ENCODE measurements at regions not wholly inside any gene's neighbourhood (a gene's known extent, or its start where the extent isn't known, plus 50 kb on each side); places are given as distances from the start of the nearest gene placed in this dataset.

DNA sequence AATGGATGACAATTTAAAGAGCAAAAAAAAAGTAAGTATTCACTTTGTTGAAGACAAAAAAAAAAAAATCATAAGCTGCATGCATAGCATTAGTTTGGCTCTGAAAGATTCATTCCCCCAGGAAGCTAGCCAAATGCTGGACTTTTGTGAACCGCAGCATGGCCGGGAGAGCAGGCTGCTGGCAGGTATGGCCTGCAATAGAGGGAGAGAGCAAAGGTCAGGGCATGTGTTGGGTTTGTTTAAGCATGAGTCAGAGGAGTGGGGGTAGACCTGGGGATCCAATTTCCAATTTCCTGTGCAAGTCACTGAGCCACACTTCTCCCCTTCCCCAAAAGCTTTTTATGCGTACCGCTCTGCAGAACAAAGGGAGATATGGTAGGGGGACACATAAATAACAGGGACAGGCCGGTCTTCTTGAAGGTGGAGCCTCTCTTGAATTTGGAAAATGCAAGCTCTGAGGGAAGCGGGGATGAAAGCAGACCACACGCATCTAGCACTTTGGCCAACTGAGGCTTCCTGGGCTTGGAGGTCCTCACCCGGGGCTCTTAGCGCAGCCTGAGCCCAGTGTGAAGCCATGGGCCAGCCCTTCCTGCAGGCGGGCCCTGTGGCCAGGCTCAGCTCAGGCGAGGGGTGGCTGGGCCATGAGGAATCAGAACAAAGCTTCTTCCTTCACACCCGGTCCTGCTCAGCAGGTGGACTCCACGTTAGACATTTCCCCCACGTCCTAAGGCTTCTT, 171.1 kb downstream of the TOMM20 start (continued):
- TF ChIP-seq, protein P1, sequence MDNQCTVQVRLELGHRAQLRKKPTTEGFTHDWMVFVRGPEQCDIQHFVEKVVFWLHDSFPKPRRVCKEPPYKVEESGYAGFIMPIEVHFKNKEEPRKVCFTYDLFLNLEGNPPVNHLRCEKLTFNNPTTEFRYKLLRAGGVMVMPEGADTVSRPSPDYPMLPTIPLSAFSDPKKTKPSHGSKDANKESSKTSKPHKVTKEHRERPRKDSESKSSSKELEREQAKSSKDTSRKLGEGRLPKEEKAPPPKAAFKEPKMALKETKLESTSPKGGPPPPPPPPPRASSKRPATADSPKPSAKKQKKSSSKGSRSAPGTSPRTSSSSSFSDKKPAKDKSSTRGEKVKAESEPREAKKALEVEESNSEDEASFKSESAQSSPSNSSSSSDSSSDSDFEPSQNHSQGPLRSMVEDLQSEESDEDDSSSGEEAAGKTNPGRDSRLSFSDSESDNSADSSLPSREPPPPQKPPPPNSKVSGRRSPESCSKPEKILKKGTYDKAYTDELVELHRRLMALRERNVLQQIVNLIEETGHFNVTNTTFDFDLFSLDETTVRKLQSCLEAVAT (IDR thresholded peaks at IDR 0.05) = peak in 1 of 2 experiments; percentile 75; a peak in 1 of 4 replicates
- TF ChIP-seq DLX4 (CRISPR knock-in tag; IDR thresholded peaks at IDR 0.05) (no peak), SUPT5H (IDR thresholded peaks at IDR 0.05) (no peak), NUFIP1 (IDR thresholded peaks at IDR 0.05; ENCODE audit: partially characterized antibody) (peak; percentile 69), MAX (CRISPR knock-in tag; IDR thresholded peaks at IDR 0.05) (peak; percentile 71), ZNF174 (CRISPR knock-in tag; IDR thresholded peaks at IDR 0.05) (no peak), SMARCB1 (IDR thresholded peaks at IDR 0.05; ENCODE audit: insufficient read length, low read depth) (peak; percentile 48), RCOR1 (IDR thresholded peaks at IDR 0.05; ENCODE audit: borderline replicate concordance in 1 of 2, low read depth in 2 of 2, low read length in 2 of 2) (peak; percentile 63 to 92; a peak in 3 of 4 replicates), JUND (IDR thresholded peaks at IDR 0.05; ENCODE audit: borderline replicate concordance, low read depth, low read length) (peak; percentile 99), JUND (tag; IDR thresholded peaks at IDR 0.05; ENCODE audit: borderline replicate concordance, low read depth, low read length) (peak; percentile 98; the same call in 2 of the 3 replicates), ZNF511 (CRISPR knock-in tag; IDR thresholded peaks at IDR 0.05) (peak; percentile 61; the same call in 1 of the 2 replicates), DACH1 (IDR thresholded peaks at IDR 0.05; ENCODE audit: partially characterized antibody) (no peak), TOE1 (IDR thresholded peaks at IDR 0.05; ENCODE audit: borderline replicate concordance) (0 out of 2 replicates have a peak, but pooled peaks have one; percentile 12), TOE1 (CRISPR knock-in tag; IDR thresholded peaks at IDR 0.05; ENCODE audit: borderline replicate concordance, low read depth) (no peak), DPF2 (IDR thresholded peaks at IDR 0.05) (peak; percentile 96), SMARCE1 (IDR thresholded peaks at IDR 0.05) (peak; percentile 96), XRCC5 (IDR thresholded peaks at IDR 0.05; ENCODE audit: low read depth, low read length) (0 out of 2 replicates have a peak, but pooled peaks have one; percentile 57), SMARCA4 (IDR thresholded peaks at IDR 0.05) (peak; percentile 95)
- TF ChIP-seq, protein P2, sequence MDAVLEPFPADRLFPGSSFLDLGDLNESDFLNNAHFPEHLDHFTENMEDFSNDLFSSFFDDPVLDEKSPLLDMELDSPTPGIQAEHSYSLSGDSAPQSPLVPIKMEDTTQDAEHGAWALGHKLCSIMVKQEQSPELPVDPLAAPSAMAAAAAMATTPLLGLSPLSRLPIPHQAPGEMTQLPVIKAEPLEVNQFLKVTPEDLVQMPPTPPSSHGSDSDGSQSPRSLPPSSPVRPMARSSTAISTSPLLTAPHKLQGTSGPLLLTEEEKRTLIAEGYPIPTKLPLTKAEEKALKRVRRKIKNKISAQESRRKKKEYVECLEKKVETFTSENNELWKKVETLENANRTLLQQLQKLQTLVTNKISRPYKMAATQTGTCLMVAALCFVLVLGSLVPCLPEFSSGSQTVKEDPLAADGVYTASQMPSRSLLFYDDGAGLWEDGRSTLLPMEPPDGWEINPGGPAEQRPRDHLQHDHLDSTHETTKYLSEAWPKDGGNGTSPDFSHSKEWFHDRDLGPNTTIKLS (IDR thresholded peaks at IDR 0.05; ENCODE audit: borderline replicate concordance, low read depth) = no peak; the same call in none of the 2 replicates
- TF ChIP-seq, protein P3, sequence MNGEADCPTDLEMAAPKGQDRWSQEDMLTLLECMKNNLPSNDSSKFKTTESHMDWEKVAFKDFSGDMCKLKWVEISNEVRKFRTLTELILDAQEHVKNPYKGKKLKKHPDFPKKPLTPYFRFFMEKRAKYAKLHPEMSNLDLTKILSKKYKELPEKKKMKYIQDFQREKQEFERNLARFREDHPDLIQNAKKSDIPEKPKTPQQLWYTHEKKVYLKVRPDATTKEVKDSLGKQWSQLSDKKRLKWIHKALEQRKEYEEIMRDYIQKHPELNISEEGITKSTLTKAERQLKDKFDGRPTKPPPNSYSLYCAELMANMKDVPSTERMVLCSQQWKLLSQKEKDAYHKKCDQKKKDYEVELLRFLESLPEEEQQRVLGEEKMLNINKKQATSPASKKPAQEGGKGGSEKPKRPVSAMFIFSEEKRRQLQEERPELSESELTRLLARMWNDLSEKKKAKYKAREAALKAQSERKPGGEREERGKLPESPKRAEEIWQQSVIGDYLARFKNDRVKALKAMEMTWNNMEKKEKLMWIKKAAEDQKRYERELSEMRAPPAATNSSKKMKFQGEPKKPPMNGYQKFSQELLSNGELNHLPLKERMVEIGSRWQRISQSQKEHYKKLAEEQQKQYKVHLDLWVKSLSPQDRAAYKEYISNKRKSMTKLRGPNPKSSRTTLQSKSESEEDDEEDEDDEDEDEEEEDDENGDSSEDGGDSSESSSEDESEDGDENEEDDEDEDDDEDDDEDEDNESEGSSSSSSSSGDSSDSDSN (IDR thresholded peaks at IDR 0.05; ENCODE audit: borderline replicate concordance in 1 of 2, low read depth in 2 of 2, low read length in 2 of 2) = peak in 1 of 2 experiments; percentile 72; a peak in 2 of 4 replicates

All from K562 (cell line).